ENCODE measurements at regions not wholly inside any gene's neighbourhood (a gene's known extent, or its start where the extent isn't known, plus 50 kb on each side); places are given as distances from the start of the nearest gene placed in this dataset.

DNA sequence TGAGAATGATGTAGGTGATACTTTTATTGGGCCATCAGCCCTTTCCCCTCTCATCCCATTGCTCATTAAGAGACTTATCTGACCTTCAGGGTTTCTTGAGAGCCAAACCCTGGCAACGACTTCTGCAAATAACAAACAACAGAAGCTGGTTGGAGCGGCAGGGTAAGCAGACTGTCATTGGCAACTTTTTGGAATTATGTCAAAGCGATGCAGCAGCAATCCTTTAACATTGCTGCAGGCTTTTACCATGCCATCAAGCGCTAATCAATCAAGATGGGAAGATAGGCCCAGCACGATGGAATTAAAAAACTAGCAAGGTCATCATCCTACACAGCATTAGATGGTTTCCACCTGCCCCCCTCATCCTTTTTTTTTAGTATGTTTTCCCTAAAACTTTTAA lies 406.1 kb upstream of the PDE3A start:
- no peaks in the 10 kb centered on the region for H3K27me3 ChIP-seq (ENCODE audit: control insufficient read depth in 4 of 4, insufficient read depth in 4 of 4, low read length in 3 of 4)
- 68% methylated on average over 5 of the region's 5 CpGs for WGBS
- TF ChIP-seq, protein P1, sequence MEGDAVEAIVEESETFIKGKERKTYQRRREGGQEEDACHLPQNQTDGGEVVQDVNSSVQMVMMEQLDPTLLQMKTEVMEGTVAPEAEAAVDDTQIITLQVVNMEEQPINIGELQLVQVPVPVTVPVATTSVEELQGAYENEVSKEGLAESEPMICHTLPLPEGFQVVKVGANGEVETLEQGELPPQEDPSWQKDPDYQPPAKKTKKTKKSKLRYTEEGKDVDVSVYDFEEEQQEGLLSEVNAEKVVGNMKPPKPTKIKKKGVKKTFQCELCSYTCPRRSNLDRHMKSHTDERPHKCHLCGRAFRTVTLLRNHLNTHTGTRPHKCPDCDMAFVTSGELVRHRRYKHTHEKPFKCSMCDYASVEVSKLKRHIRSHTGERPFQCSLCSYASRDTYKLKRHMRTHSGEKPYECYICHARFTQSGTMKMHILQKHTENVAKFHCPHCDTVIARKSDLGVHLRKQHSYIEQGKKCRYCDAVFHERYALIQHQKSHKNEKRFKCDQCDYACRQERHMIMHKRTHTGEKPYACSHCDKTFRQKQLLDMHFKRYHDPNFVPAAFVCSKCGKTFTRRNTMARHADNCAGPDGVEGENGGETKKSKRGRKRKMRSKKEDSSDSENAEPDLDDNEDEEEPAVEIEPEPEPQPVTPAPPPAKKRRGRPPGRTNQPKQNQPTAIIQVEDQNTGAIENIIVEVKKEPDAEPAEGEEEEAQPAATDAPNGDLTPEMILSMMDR (IDR thresholded peaks at IDR 0.05; ENCODE audit: low read depth, low read length, missing input control): no peak
- H3K9me3 ChIP-seq (ENCODE audit: control insufficient read depth in 4 of 4, low read length in 3 of 4): no peaks in the 10 kb centered on the region
- DNase-seq (ENCODE audit: low spot score): no peak
- H3K9ac ChIP-seq (ENCODE audit: low read depth in 1 of 2, low read length in 2 of 2): no peak overlapping the region
- no peak overlapping the region for H3K4me3 ChIP-seq (ENCODE audit: low read depth in 1 of 3, low read length in 3 of 3)
- no peaks in the 10 kb centered on the region for H3K36me3 ChIP-seq (ENCODE audit: control insufficient read depth in 4 of 4, insufficient read depth in 3 of 4, low read depth in 1 of 4, low read length in 3 of 4)
- H3K4me1 ChIP-seq (ENCODE audit: control insufficient read depth in 4 of 4, insufficient read depth in 4 of 4, low read length in 3 of 4): peaks cover 0 to 5% (median under 1%) of the 10 kb centered on the region in 4 donors
- H3K27ac ChIP-seq (ENCODE audit: low read depth in 1 of 2, low read length in 2 of 2): no peak overlapping the region

DNA sequence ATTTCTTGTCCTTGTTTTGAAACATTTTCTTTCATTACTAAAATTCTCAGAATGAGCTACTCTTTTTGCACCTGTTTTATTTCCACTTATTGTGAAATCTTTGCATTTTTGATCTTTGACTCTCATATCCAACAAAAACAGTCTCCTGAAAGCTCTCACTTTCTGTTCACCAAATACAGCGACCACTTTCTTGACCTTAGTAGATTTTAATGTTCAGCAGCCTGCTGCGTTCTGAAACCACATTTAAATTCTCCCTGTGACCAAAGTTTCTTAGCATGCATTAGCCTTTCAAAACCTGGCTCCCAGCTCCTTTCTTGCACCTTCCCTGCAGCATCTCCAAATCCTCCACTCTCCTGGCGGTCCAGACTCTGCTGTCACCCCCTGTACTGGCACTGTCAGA lies 404.4 kb upstream of the PDE3A start:
- no peaks in the 10 kb centered on the region for H3K9me3 ChIP-seq (ENCODE audit: control insufficient read depth in 4 of 4, low read length in 3 of 4)
- WGBS: 51% methylated on average over 3 of the region's 3 CpGs
- no peak overlapping the region for H3K27ac ChIP-seq (ENCODE audit: low read depth in 1 of 2, low read length in 2 of 2)
- H3K27me3 ChIP-seq (ENCODE audit: control insufficient read depth in 4 of 4, insufficient read depth in 4 of 4, low read length in 3 of 4): no peaks in the 10 kb centered on the region
- H3K36me3 ChIP-seq (ENCODE audit: control insufficient read depth in 4 of 4, insufficient read depth in 3 of 4, low read depth in 1 of 4, low read length in 3 of 4): no peaks in the 10 kb centered on the region
- TF ChIP-seq HNF4A (conservative IDR thresholded peaks at IDR 0.05) (peak; percentile 17 to 31), YY1 (IDR thresholded peaks at IDR 0.05) (no peak)
- H3K4me3 ChIP-seq (ENCODE audit: low read depth in 1 of 3, low read length in 3 of 3): no peak overlapping the region
- no peak overlapping the region for H3K9ac ChIP-seq (ENCODE audit: low read depth in 1 of 2, low read length in 2 of 2)
- peaks cover 0 to 5% (median under 1%) of the 10 kb centered on the region in 4 donors for H3K4me1 ChIP-seq (ENCODE audit: control insufficient read depth in 4 of 4, insufficient read depth in 4 of 4, low read length in 3 of 4)
- no peak for DNase-seq (ENCODE audit: low spot score)

DNA sequence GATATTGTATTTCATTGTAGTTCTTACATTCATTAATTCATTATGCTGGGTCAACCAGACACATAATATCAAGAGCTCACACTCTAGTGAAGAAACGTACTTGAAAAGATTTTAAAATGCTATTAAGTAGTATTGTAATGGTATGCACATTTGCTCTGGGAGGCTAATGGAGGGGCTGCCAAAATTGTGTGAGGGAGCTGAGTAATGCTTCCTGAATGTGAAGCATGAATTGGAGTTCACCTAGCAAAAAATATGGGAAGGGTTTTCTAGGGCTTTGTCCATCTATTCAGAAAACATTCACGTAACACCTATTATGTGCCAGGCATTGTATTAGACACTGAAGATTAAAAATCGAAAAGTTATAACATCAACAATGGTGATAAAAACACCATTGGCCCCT lies 403.8 kb upstream of the PDE3A start:
- 87% methylated on average over 3 of the region's 3 CpGs for WGBS
- no peak overlapping the region for H3K9ac ChIP-seq (ENCODE audit: low read depth in 1 of 2, low read length in 2 of 2)
- no peak for DNase-seq (ENCODE audit: low spot score)
- H3K4me3 ChIP-seq (ENCODE audit: low read depth in 1 of 3, low read length in 3 of 3): no peak overlapping the region
- H3K36me3 ChIP-seq (ENCODE audit: control insufficient read depth in 4 of 4, insufficient read depth in 3 of 4, low read depth in 1 of 4, low read length in 3 of 4): no peaks in the 10 kb centered on the region
- H3K9me3 ChIP-seq (ENCODE audit: control insufficient read depth in 4 of 4, low read length in 3 of 4): no peaks in the 10 kb centered on the region
- TF ChIP-seq EGR1 (IDR thresholded peaks at IDR 0.05; ENCODE audit: low read depth in 2 of 2) (no peak), RXRA (IDR thresholded peaks at IDR 0.05) (no peak), RAD21 (IDR thresholded peaks at IDR 0.05) (no peak), HNF4G (IDR thresholded peaks at IDR 0.05) (no peak), GABPA (IDR thresholded peaks at IDR 0.05 in 1 of 2, conservative IDR thresholded peaks at IDR 0.05 in 1 of 2) (no peak)
- TF ChIP-seq, protein P2, sequence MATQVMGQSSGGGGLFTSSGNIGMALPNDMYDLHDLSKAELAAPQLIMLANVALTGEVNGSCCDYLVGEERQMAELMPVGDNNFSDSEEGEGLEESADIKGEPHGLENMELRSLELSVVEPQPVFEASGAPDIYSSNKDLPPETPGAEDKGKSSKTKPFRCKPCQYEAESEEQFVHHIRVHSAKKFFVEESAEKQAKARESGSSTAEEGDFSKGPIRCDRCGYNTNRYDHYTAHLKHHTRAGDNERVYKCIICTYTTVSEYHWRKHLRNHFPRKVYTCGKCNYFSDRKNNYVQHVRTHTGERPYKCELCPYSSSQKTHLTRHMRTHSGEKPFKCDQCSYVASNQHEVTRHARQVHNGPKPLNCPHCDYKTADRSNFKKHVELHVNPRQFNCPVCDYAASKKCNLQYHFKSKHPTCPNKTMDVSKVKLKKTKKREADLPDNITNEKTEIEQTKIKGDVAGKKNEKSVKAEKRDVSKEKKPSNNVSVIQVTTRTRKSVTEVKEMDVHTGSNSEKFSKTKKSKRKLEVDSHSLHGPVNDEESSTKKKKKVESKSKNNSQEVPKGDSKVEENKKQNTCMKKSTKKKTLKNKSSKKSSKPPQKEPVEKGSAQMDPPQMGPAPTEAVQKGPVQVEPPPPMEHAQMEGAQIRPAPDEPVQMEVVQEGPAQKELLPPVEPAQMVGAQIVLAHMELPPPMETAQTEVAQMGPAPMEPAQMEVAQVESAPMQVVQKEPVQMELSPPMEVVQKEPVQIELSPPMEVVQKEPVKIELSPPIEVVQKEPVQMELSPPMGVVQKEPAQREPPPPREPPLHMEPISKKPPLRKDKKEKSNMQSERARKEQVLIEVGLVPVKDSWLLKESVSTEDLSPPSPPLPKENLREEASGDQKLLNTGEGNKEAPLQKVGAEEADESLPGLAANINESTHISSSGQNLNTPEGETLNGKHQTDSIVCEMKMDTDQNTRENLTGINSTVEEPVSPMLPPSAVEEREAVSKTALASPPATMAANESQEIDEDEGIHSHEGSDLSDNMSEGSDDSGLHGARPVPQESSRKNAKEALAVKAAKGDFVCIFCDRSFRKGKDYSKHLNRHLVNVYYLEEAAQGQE (IDR thresholded peaks at IDR 0.05): no peak
- H3K27ac ChIP-seq (ENCODE audit: low read depth in 1 of 2, low read length in 2 of 2): no peak overlapping the region
- H3K4me1 ChIP-seq (ENCODE audit: control insufficient read depth in 4 of 4, insufficient read depth in 4 of 4, low read length in 3 of 4): peaks cover 0 to 5% (median under 1%) of the 10 kb centered on the region in 4 donors
- H3K27me3 ChIP-seq (ENCODE audit: control insufficient read depth in 4 of 4, insufficient read depth in 4 of 4, low read length in 3 of 4): no peaks in the 10 kb centered on the region
